HS-27A (cell line): ENCODE measurements at regions not wholly inside any gene's neighbourhood (a gene's known extent, or its start where the extent isn't known, plus 50 kb on each side); places are given as distances from the start of the nearest gene placed in this dataset.

Experiments
- DNase-seq: peaks from one replicate; pipeline ENCODE4 v3.0.0-alpha.2; 2012; ENCODE audit warnings: low read depth, missing footprints

DNA sequence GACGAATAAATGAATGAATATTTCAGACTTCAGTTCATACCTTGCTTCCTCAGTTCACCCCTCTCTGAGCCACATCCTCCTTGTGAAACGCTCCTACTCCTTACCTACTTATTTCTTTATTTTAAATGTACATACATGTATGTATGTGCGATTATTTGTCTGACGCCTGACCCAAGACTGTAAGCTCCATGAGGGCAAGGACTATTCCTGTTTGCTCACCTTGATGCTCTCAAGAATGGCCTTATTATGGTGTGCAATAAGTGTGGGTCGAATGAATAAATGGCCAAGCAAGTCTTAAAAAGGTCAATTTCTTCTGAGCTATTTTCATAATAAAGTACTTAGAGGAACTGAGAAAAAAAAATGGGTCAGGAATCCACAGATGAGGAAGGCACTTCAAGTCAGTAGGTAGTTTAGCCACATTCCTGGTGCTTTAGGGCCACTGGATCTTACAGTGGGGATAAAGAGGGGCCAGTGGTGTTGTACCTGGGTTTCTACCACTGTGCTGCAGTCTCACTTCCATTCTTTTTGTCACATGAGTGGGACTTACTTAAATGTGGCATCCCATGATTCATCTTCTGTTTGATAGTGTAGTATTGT, 74.7 kb downstream of the SDC1 start:
- DNase-seq, result no peak

DNA sequence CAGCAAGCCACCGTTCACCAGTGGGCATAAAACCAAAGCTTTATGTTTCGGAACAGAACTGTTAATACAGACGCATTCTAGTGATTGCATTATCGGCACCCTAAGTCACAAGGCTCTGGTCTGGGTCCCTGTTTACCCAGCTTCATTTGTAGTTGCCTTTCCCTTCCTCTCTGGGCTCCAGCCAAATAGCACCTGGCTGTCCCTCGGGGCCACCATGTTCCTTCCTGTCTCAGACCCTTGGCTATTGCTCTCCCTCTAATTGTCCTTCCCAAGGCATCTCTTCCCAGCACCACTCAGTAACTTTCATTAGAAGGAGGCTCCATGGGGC, 75.3 kb downstream of the SDC1 start:
- DNase-seq, result no peak

DNA sequence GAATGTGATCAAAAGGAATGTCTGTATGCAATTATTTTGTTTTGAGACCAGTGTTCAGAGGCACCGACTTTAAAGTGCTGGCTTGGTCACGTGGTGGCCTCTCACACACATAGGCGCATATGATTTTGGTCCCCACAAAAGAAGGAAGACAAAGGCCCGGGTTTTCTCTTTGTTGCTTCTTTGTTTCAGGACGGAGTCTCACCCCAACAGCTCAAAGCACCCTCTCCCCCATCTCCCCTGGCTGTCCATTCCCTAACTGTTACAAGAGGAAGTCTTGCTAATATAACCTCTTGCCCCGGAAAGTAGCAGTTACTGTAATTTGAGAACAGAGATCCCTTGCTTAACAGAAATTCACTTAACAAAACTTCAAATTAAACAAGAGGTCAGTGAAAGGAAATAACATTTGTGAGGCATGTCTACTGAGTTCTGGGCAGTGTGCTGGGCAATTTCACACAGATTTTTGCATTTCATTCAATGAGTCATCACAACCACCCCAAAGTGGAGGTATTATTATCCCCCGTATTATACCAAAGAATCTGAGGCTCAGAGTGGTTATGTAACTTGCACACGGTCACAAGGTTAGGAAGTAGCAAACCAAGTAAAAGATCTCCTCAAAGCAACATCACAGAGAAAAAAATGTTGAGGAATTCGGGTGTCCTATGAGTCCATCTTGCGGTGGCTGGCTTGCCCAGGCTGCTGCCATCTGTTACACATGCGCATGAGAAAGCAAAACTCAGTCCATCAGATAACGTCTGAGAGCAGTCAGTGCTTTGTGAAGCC, 75.8 kb downstream of the SDC1 start:
- peak; percentile 87 for DNase-seq

DNA sequence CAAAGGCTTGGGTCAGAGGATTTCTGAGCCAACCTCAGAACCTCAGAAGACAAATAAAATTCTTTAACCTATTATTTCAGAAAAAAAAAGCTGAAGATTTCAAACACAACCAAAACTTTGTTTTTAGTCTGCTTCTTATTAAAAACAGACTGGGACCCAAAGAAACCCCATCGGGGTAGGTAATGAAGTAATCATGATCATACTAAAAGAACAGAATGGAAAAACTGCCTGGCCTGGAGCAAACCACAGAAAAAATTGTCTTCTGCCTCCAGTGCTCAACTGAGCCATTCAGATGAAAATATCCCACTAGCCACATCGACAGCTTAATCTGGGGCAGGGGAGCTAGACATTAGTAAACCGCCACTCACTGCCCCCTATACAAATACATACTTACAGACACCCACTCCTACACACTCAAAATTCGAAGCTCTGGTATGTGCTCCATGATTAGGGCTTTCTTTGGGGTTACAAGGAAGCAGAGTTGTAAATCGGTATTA, 76.5 kb downstream of the SDC1 start:
- DNase-seq, result no peak

DNA sequence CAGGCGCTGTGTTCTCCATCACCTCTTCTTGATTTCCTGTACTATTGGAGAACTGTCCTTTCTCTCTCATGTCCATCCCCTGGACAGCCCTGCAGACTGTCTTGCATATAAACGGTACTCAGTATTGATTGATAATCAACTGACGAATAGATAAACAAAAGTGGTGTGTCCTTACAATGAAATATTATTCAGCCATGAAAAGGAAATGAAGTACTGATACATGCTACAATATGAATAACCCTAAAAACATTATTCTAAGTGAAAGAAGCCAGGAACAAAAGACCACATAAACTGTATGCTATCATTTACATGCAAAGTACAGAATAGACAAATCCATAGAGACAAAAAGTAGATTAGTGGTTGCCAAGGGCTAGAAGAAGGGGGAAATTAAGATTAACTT, 77.6 kb downstream of the SDC1 start:
- DNase-seq, result no peak

DNA sequence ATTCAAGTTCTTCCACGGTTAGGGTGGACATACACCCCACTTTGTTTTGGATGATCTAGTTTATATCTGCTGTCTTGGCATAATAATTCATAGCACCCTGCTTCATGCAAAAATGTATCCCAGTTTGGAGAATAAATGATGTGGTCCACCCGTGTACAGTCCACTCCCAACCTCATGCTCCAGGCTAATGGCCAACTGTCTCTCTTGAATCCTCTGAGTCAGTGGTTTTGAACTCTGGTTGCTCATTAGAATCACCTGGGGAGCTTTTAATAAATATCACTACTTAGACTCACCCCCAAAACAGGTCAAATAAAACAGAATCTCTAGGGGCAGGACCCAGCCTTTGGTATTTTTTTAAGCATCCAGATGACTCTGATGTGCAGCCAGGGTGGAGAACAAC, 78.5 kb downstream of the SDC1 start:
- DNase-seq, result no peak

DNA sequence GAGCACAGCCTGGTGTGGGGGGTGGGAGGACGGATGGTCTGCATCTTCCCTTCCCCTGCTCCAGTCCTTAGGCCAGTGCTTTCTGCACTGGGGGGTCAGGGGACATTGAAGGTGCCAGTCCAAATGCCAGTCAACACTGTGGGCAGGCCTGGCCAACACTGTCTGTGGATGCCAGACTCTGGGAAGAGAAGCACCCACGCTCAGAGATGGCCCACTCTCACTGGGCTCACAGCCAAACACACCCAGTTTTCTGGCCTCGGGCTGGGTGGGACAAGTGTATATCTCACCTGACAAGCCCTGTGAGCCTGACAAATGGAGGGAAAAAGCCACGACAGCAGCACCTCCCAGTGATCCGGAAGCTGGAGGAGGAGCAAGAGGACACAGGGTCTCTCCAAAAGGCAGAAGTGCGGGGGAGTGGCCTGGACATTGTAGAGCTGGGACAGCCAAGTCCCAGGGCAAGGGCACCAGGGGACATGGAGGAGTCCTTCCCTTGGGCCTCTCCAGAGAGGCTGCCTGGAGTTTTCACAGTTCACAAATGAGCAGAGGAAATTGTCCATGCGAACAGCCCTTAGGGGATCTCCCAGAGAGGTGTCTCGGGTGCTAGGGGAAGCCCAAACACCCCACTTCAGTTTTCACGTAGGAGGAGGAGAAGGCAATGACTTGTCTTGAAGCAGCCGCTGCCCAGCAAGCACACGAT, 79.3 kb downstream of the SDC1 start:
- DNase-seq, result no peak

DNA sequence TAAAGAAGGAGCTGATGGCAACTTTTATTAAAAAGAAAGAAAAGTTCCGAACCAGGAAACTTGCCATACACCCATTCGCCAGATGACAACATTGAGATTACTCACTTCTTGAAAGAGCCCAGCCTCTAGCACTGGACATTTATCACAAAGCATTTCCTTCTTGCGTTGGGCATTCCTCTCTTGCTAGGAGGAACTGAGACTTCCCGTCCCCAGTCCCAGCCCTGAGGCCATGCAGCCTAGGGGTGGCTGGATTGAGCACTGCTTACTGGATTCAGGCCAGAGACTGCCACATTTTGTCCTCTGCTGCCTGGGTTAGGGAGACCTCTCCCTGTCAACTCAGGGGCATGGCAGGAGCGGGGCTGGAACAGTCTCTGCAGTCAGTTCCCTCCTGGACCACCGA, 80.1 kb downstream of the SDC1 start:
- no peak for DNase-seq

DNA sequence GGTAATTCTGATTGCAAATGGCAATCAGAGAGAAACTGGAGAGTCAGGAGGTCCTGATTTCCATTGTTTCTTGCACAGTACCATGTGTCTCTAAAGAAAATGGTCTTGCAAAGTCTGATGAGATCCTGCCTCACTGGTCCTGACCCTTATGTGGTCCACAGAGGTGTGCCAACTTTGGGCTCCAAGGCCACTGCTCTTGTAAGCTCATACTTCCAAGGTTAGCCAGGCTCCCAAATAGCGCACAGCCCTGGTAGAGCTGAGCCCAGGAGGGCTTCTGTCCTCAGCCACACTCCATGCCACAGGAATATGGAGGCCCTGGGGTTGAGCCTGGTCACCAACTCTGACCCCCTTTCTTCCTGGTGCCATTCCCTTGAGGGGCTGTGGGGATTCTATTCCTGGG, 80.7 kb downstream of the SDC1 start:
- no peak for DNase-seq

DNA sequence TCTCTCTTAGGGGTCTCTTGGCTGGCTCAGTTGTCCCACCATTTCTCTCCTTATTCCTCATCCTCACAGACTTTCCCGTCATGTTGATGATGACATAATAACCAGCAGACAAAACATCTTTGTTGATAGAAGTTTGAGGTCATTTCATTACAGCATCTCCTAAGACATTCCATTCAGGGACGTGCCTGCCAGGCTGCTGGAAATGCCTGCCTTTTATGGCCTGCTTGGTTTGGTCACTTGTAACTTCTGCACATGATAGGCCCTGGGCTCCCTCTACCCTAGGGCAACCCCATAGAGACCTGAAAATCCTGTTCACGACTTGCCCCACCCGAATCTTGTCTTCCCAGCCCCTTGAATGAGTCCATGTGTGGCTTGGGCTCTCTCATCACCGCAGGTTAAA, 81.7 kb downstream of the SDC1 start:
- no peak for DNase-seq

DNA sequence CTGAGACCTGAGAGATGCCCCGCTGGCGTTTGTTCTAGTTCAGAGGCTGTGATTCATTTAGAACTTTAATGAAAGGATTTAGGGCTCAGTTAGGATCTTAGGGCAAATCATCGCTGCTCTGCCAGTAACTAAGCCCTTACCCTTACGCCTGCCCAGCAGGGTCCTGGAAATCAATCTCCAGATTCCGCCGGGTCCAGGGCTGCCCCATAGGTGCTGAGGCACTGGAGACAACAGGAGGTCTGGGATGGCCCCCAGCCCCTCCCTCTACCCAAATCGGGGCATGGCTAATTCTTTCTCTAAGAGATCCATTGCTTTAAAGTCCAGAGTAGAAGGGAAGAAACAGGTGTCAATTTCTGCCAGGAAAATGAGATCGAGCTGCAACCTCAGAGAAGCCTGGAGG, 83.1 kb downstream of the SDC1 start:
- no peak for DNase-seq

DNA sequence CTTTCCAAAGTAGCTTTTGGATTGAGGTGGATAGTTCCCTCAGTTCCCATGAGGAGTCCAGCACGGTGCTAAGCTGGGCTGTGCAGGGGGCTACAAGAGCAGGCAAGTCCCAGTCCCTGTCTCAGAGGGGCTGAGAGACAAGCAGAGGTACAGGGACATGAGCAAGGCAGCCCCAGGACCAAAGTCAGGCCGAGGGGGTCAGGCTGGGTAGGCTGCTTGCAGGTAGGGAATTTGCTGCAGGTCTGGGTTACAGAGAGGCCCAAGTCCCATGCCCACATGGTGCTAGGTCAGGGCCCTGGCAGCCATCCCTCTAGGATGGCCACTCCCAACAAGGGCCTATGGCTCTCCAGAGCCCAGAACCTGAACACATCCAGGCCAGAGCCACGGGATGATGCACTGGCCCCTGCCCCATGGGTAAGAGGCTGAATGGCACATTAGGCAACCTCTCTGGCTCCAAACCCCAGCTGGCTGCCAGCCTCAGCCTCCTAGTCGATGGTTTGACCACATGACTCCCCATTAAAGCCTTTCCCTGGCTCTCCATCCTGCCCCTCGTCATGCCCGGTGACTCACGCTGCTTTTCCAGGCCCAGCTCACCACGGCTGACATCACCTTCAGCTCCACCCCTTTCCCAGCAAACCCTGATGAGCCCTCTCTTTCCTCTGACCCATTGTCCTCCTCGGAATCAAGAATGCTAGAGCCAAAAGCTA, 83.7 kb downstream of the SDC1 start:
- peak; percentile 92 for DNase-seq

DNA sequence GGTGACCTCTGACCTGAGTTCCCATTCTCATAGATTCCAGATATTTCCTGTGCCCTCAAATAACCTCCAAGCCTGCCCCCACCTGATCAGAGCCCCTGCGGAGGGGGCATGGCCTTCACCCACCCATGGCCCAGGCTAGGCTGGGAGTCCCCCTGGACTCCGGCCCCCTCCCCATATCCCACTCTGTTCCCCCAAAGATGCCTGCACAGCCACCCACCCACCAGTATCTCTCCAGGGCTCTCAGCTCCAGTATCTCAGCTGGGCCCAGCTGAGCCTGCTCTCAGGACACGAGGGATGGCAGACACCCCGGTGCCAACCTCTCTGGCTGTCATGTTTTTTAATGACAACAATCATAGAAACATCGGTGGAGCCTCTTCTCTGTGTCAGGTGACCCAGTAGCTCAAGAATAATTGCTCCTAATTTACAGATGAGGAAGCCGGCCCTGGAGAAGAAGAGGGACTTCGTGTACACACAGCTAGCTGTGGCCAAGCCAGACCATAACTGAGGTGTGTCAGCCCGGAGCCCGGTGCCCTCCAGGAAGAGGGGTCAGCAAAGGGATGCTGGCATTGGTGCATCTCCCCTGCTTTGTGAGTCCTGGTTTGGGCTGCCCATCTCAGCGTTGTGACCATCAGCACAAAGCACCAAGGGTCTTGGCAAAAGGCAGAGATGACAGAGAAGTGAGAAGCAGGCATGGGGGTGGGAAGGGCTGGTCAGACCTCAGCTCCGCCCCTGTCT, 84.4 kb downstream of the SDC1 start:
- DNase-seq, result no peak

DNA sequence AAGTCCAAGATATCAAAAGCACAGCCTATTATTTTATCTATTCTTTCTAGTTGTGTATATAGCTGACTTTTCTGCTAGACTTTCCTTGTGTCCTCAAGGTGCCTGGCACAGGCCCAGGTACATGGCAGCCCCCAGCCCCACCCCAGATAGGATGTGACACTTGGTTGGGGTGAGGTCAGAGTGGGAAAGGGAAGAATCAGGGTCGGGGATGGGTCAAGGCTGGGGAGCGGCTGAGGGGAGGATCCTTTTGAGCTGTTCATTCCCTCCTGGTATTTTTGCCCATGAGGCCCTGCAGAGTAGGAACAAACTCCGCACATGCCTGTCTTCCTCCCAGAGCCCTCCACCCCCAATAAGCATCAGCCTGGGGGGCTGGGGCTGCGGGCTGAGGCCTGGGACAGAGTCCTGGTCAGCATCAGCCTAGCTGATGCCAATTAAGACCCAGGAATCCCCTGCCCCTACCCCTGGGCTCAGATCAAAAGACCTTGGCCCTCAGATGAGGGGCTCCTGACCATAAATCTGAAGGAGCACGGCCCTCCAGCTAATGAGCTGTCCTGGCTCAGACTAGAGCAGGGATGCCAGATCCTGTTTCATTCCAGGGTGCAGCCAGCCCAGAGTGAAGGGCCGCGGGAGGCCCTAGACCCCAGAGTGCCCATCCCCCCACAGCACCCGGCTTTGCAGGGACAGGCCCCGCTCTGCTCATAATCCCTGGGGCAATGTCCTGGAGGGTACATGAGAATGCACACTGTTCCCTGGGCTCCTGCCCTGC, 85.3 kb downstream of the SDC1 start:
- no peak for DNase-seq

DNA sequence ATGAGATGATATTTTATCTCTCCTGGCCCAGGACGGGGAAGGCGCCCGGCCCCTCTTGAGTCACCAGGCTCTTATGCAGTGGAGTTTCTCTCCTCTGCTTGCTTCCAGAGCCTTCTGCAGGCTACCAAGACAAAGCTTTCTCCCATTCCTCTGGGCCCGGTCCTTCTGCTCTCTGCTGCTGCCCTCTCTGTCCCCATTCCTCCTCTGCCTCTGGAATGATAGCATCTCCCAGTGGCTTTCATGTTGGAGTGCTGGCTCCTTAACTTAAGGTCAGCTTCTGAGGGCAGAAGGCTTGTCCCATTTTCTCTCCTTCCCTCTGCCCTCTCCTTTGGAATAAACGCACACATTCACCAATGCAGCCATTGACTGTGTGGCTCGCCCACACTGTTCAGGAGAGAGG, 86.2 kb downstream of the SDC1 start:
- no peak for DNase-seq

DNA sequence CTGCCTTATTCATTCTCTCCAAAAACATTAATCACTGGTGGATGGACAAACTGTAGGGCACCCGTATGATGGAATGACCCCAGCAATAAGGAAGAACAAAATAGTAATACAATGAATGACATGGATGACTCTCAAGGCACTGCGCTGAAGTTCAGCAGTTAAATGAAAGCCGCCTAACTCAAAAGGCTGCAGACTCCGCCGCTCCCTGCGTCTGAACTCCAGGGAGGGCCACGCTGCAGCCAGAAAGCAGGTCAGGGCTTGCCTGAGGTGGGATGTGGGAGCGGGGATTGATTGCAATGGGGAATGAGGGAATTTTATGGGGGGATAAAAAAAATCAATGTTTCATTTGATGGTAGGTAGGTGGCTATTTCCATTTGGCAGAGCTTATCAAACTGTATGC, 86.5 kb upstream of the LAPTM4A start:
- DNase-seq, result no peak

DNA sequence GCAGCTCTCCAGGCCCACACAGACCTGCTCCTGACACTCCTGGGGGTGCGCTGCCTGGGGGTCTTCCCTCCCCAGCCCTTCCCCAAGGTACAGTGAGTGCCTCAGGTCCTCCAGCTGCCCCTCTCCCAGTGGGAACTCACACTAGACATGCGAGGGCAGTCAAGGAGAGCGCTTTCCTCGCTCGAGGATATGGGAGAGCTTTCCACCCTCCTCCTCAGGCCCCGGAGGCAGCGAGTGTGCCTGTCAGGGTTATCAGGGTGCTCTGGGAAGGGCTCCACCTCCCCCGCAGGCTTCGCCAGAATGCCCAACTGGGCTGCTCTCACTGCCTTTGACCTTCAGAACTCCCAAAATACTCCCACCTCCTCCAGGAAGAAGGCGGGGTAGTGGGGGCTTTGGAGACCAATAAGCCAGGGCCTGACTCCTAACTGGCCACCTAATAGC, 85.7 kb upstream of the LAPTM4A start:
- DNase-seq, result no peak

DNA sequence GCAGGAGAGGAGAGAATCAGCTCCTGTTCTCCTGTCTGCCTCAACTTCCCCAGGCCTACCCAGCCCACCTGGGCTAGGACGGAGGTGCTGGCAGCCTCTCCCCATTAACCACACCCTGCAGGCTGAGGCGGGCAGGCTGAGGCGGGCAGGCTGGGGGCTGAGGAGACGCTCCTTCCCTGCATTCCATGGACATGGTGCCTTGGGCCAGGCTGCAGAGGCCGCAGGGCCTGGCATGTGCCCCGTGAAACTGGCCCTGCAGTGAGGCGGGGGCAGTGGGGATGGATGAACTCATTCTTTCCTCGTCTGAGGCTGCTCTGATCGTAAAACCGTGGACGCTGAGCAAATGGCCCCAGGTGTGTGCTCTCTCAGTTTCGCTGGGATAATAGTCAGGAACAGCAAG, 84.7 kb upstream of the LAPTM4A start:
- no peak for DNase-seq

DNA sequence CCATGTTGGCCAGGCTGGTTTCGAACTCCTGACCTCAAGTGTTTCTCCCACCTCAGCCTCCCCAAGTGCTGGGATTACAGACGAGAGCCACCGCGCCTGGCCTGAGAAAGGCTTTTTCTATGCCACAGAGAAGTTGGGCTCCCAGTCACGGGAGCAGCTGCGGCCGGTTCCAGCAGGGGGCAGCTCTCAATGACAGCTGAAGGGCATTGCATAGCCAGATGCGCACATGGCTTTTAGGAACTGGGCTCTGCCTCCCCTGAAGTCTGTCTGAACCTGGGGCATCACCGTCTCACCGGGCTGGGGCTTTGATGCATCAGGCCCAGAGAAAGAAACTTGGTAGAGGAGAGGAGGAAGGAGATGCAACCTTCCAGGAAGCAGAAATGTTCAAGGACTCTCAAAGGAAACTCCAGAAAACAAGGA, 84.2 kb upstream of the LAPTM4A start:
- no peak for DNase-seq

DNA sequence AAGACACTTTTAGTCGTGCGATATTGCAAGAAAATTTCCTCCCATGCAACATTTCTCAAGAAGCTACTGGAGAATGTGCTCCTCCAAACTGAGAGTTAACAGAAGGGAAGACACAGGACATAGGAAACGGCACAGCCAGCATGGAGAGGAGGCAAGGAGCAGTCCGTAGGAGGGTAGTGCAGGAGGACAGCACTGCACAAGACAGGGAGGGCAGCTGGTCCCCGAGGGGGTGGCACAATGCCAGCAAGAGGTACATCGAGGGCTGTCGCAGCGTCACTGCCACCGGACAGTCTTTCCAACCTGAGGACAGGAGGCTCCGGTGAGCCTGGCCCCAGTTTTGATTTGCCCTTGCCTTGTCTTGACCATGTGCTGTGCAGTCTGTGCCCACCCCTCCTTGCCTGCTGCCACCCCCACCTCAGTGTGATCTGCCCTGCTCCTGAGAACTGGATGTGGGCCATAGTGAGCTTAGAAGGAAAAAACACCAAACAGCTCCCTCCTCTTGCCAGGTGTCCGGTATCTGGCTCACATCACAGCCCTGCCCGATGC, 81.6 kb upstream of the LAPTM4A start:
- no peak for DNase-seq
